HG03565 (cell line): ENCODE measurements at regions not wholly inside any gene's neighbourhood (a gene's known extent, or its start where the extent isn't known, plus 50 kb on each side); places are given as distances from the start of the nearest gene placed in this dataset.

ENCODE experiments used
- ATAC-seq: cut with Tn5 transposase; IDR thresholded peaks from one replicate; pipeline ENCODE4 v1.9.1; 2021; ENCODE audit warnings: mild to moderate bottlenecking, moderate library complexity; ENCODE audit not compliant: unreplicated experiment

DNA sequence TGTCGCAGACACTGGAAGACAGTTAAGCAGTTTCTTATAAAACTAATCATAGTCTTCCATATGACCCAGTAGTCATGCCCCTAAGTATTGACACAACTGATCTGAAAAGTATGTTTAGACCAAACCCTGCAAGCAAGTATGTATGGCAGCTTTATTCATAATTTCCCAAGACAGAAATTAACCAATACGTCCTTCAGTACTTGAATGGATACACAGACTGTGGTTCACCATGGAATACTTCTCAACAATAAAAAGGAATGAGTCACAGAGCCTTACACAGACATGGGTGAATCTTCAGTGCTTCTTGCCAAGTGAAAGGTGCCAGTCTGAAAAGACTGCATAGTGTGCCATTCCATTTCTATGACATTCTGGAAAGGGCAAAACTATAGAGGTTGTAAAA is 50.2 kb upstream of the AKR1E2 start:
- ATAC-seq, result no peak

DNA sequence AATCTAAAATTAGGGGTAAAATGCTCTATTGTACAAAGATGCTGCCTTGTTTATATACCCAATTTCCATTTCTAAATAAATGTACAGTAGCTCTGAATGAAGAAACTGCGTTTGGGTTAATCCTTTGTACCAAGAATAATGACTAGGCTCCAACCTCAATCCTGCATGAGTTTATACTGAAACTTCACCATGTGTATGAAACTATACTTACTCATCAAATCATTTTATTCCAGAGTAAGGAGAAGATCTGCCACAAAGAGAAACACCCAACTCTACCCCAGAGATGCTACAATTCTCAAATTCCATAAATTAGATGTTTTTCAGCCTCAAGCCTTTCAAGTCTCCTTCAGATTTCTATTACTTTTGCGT is 53.8 kb upstream of the AKR1E2 start:
- no peak for ATAC-seq

DNA sequence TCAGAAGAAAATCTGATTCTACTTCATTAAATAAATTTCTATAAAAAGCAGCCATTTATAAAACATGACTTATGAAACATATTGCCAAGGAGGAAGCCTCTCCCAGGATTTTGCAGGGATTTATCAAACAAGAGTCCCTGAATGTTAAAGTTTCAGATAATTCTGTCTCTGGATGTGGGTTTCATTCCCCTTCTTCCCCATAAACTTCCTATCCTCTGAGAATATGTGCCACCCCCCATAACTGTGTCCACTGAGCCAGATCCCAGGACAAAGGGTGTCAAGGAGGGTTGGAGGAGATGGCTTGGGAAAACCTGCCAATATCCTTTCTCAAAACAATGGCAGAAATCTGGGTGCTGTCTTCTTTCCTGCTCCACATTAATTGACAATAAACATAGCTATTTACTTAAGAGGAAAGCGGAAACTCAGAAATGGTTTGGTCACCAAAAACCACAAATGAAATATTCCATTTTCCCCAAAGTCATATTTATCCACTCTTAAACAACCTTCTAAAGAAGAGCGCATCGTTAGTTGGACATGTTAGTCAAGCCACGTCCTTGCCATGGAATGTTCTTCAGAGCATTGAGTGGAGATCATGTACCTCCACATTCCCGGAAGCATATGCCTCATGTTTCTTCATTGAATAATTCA is 54.3 kb upstream of the AKR1E2 start:
- no peak for ATAC-seq

DNA sequence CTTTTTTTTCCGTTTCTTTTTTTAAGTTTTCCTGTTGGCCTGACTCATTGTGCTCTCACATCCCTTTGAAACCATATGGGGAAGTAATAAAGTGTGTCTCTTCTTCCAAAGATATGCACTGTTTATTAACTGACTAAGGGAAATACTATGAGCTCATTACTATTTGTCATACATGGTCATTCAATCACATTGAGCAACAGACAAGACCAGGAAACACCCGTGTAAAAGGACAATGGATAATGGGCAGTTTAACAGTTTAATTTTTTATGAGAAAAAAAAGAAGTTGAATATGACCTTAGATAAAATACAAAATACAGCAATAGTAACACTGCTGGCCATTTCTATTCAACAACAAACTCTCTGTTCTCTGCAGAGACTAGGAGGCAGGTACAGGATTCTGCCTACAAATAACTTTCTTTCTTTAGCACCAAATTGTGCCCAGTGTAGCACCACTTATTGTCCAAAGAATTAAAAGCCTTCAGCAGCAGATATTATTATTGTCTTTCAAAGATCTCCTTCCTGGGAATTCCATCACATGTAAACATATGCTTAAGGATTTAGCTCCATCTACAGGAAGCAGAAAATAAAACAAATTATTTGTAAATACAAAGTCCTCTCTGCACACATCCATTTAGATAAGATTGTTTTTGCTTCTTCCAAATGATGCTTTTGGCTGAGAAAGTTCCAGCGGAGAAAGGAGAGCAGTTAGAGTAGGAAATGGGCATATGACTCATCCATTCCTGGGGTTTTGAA is 55.0 kb upstream of the AKR1E2 start:
- no peak for ATAC-seq

DNA sequence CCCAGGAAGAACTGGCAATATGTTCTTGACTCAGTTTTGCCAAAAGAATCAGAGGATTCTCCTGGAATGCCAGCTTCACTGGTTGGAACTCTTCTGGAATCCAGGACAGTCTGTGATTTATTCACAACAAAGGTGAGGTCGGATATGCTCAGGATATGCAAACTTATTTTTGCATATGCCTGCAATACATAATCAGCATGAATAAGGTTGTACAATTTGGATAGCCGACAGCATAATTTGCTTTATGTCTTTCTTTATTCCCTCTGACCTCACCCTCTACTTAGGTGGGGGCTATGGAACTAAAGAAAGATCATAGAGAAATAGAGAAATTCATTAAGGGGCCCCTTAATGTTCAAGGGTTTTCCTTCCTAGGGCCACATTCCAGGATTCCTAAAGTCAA is 57.6 kb upstream of the AKR1E2 start:
- no peak for ATAC-seq

DNA sequence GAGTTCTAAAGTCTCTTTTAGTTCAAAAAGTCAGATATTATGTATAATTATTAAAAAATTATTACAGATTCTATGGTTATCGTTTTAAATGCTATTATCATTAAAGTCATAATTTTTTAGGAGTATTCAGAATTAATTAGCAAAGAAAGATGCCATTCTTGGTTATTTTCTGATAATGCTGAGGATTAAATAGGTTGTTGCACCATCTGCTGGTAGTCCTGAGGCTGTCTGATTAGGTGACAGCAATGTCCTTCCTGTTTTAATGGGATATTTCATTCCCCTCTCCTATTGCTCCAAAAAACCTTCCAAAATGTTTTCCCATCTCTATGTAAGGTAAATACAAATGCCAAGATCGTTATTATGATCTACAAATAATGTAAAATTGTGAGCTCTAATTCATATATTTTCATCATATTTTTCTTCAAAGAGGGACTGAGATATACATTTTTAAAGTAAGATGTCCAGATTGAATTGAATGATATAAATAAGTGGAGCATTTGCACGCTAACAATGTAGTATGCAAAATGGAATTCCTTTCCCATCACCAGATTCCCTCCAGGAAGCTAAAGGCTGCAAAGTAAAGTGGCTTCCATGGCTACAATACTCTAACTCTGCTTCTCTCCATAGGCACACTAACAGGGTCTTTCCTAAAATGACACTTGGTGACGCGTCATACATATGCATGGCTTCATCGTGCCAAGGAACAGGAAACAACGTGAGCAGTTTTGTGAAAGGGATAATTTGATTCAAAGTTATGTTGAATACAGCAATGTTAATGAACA is 58.8 kb upstream of the AKR1E2 start:
- no peak for ATAC-seq

DNA sequence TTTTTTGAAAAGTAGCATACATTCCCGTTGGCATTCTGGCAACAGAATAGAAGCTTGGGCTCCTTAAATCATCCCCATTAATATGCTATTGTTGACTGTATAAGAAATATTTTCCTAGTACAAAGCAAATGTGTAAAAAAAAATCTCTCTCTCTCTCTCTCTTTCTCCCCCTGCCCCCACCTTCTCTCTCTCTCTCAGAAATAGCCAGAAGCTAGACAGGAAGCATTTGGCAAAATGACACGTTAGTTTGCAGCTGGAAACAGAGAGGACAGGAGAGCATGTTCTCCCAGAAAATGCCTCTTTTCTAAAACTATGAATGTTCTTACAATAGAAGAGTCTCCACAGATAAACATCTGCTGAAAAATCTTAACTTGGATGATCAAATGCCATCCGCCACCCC is 59.6 kb upstream of the AKR1E2 start:
- ATAC-seq, result no peak

DNA sequence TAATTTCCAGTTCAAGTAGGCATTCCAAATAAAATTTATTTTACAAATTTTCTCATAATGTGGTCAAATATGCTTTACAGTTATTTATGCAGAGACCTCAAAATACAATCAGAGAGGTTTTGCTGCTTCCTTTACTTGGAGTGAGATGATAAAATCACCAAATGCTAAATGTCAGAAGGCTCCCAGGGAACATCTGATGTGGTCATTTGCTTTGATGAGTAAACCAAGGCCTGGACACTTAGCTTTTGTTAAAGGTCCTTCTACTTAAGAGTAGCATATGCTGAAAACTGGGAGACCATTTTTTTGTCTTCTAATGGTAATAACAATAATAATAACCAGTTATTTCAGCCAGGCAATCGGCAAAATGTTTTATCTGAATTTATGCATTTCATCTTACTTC is 60.6 kb upstream of the AKR1E2 start:
- ATAC-seq, result no peak

DNA sequence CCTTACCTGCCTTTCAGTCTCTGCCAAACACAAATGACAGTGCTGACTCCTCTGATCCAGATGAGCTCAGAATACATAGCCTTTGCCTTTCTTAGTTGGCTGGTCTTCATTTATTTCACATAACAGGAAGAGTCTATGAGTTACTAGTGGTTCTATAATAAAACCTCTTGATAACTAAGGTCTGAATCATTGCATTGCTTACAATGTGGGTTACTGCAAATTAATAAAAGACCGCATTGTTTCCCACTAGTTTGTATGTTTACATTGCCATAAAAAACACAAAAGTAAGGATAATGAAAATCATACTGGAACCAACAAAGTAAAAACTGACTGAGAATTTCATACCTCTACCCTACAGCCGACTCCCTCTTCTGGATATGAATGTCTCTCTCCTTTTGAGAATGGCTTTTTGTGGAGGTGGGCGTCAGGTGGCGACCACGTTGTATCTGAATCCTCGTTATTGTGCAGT is 62.0 kb upstream of the AKR1E2 start:
- no peak for ATAC-seq

DNA sequence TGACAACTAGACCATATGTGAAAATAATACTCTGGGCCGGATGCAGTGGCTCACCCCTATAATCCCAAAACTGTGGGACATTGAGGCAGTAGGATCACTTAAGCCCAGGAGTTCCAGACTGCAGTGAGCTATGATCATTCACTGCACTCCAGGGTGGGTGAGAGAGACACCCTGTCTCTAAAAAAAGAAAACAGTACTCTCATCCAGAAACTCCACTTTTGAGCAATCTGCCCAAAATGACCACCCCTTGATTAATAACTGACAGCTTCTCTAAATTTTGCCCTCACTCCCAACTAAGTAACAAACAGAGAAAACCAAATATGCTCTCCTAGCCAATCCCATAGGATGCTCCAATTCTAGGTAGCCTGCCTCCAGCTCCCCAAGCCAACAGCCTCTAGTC is 62.5 kb upstream of the AKR1E2 start:
- no peak for ATAC-seq

DNA sequence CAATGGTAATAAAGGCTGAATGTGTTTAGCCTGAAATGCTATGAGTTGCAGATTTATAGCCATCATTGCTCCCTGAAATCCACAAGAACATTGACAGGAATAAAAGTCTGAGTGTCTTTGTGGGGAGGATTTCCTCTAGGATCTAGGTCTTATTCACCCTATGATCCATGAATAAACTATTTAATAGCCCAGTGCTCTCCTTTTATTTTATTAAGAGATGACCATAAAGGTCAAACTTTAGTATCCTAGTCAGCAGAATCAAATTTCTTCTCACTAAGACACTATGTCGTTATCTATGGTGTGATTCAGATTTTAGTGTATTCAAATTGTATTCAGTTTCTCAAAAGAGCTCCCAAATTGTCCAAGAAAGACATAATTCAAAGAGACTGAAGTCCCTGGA is 67.8 kb upstream of the AKR1E2 start:
- no peak for ATAC-seq

DNA sequence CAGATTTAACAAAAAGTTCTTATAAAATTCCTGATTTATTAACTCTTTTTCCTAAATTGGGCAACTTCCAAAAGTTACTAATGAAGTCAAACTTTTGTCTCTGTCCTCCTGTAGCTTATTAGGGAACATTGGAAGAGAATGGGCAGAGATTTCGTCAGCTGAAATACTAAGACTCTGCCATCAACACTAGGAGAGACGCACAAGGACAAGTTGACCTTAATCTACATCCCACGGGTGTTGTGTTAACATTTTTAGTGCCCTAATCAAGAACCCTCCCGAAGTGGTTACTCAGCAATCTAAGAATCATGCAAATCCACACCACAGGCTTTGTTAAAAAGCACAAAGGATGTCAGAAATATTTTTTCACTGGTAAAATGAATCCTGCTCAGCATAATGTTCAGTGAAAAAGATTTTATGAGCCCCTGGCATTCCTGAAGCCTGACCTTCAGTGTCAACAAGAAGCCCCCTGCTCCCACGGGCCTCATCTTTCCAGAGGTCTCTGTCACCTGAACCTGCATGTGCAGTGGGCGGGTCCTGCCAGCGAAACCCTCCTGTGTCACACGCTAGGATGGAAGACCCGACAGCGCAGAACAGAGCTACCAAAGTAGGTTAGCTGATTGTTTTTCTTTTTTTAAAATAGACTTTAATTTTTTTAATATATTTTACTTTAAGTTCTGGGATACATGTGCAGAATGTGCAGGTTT is 70.6 kb upstream of the AKR1E2 start:
- no peak for ATAC-seq

DNA sequence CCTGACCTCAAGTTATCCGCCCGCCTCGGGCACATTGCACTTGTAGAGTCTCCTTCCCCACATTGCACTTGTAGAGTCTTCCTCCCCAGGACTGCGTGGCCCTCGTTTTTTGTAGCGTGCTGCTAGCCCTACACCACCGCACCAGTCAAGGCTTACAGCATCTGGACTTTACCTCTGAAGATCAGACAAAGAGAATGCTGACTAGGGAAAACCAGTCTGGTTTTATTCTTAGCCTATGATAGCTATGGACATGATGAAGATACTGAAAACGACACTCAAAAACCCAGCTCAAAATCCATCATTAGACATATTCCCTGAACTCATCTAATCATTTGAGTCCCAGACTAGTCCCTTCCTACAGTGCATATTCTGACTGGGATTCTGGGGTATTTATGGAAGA is 71.9 kb upstream of the AKR1E2 start:
- ATAC-seq, result no peak

DNA sequence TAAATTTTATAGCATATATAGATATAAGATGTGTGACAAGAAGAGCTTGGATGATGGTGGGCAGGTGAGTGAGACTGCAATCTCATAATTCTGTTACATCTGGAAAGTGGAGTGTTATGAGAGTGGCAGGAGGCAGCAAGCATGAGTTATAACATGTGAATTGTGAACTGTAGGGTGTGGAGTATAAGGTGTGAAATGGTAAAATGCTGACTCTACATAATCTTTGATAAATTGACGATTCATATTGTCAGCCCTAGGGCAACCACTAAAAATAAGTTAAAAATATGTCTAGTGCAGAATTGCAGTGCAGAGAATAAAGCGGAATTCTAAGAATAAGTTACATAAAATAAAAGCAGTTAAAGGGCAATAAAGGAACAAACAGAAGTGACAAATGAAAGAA is 74.8 kb upstream of the AKR1E2 start:
- no peak for ATAC-seq

DNA sequence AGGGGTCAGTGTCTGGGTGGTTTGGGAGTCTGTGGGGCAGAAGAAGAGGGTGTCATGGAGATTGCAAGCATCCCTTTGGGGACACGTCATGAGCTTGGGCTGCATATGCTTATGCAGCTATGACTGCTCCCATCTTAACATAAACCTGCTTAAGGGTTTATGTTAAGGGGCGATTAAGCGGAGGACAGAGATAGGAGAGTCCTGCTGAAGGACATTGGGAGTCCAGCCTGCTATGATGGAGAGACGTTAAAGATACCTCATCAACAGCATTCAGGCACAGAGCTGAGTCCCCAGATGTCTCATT is 76.8 kb upstream of the AKR1E2 start:
- ATAC-seq, result no peak

DNA sequence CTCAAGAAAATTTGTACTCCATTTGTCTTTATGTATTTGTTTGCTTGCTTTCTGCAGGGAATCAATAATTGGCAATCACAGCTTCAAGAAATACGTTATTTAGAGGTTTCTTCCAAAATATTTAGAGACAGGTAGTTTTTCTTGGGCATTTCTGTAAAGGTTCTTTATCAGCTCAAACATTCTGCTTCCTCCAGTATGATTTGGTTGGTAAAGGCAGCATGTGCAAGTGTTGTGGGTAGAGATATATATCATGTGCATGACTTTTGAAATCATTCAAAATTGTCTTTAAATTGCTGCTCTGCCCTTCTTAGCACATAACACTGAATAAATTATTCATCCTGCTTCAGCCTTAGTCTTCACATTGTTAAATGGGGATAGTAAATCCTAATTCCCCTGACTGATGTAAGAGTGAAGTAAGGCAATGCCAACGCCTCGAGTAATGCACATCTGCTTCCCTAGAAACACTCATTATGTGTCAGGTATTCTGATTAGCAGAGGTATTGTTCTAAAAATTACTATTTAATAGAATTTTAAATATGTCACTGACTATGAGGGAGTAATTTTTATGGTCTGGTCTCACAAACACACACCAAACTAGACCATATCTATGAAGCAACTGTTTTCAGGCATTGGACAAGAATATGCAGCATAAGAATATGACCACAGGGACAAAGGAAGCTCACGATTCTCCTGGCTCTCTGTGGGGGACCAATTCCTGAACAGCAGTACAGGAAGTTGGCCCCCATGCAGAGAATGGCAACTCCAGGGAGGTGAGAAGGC is 77.3 kb upstream of the AKR1E2 start:
- no peak for ATAC-seq

DNA sequence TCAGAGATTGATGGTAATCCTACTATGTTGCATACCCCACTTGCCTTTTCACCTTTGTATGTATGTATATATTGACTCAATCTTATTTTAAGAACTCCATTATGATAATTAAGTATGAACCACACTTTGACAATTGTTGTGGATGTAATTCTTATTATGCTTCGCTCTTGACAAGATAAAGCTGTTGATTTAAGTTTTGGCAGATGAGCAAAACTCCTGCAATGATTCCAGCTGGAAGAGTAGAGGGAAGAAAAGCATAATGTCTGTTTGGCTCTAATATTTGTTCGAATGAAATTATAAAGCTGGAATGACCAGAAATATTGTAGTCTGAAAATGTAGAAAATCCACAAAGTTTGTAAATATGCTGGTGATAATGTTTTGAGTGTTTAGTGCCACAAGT is 83.8 kb upstream of the AKR1E2 start:
- ATAC-seq, result no peak

DNA sequence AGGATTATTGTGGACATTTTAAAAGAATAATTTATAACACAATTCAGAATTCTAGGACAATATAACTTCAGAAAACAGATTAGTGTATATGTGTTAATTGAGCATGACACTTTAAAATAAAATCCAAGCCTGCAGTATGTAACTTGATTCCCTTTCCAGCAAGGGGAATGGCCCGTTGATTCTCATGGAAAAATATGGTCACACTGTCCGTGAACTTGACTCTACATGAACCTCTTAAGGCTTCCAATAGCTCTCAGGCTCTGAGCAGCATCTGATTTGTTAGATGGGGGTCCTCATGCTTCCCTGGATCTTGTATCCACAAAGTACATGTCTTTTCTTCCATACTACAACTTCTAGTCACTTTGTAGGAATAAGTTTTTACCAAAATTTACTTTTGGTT is 85.5 kb upstream of the AKR1E2 start:
- no peak for ATAC-seq

DNA sequence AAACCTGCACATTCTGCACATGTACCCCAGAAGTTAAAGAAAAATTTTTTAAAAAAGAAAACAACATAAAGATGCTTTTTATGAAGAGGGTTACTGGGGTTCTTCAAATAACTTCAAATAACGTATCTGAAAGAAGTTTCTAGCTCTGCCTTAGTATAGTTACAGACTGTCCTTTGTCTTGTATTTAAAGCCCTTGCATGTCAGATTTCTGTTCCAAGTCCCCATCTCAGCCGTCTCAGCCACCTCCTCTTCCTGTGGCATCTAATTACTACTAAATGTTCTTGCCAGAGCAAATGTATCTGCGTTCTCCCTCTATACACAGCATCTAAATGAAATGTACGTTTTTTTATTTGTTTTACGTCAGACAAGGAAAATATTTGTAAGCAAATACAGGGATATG is 89.4 kb upstream of the AKR1E2 start:
- no peak for ATAC-seq

DNA sequence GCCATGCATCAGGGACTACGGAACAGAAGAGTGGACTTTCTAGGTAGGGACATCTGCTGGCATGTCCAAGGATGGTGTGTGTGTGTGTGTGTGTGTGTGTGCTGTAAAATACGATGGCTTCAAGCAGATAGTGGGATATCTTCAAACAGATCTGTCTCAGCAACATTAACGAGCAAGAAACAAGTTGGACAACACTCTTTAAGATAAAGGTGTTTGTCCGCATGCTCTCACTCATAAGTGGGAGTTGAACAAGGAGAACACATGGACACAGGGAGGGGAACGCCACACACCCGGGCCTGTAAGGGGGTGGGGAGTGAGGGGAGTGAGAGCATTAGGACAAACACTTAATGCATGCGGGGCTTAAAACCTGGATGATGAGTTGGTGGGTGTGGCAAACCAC is 89.8 kb upstream of the AKR1E2 start:
- ATAC-seq, result no peak

DNA sequence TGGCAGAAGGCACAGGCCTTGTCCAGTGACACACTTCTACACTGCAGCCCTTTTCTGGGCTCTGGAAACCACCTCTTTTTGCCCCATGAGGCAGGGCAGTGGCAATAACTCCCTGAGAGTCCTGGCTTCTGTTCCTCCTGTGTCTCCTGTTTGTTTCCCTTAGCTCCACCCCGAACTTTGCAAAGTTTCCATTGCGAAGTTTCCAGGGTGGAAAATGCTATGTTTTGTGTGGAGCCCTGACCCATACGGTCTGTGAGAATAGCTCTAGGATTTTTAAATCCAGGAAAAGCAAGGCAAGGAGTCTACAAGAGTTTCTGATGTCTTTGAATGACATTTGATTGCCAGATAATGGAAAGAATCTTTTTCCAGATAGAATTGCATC is 92.2 kb upstream of the AKR1E2 start:
- no peak for ATAC-seq
